Thyroid gland (tissue), 4 donors: ENCODE measurements at regions not wholly inside any gene's neighbourhood (a gene's known extent, or its start where the extent isn't known, plus 50 kb on each side); places are given as distances from the start of the nearest gene placed in this dataset.

Source experiments
- POLR2A ChIP-seq, 2 donors: fragments of 450-650 bp; IDR thresholded peaks; one replicate each; pipeline ENCODE4 v1.6.1; 2017; ENCODE audit warnings: antibody characterized with exemption in 2 of 2, mild to moderate bottlenecking in 2 of 2, moderate library complexity in 1 of 2
- TF ChIP-seq, protein P1 (sequence below), 6 experiments: fragments of 200-600 bp in 3 of 6; fragments of 450-650 bp in 3 of 6; sonication (generic) in 3 of 6; IDR thresholded peaks; one replicate each; pipeline ENCODE4 v1.5.1; 2016 to 2019; ENCODE audit warnings: antibody characterized with exemption in 6 of 6, mild to moderate bottlenecking in 2 of 6, inconsistent platforms in 1 of 6, moderate library complexity in 1 of 6

- TF ChIP-seq, protein P1, sequence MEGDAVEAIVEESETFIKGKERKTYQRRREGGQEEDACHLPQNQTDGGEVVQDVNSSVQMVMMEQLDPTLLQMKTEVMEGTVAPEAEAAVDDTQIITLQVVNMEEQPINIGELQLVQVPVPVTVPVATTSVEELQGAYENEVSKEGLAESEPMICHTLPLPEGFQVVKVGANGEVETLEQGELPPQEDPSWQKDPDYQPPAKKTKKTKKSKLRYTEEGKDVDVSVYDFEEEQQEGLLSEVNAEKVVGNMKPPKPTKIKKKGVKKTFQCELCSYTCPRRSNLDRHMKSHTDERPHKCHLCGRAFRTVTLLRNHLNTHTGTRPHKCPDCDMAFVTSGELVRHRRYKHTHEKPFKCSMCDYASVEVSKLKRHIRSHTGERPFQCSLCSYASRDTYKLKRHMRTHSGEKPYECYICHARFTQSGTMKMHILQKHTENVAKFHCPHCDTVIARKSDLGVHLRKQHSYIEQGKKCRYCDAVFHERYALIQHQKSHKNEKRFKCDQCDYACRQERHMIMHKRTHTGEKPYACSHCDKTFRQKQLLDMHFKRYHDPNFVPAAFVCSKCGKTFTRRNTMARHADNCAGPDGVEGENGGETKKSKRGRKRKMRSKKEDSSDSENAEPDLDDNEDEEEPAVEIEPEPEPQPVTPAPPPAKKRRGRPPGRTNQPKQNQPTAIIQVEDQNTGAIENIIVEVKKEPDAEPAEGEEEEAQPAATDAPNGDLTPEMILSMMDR (IDR thresholded peaks at IDR 0.05) = no peak
- TF ChIP-seq POLR2A (IDR thresholded peaks at IDR 0.05) = no peak
These were observed 141.7 kb upstream of the SYT6 start for GRCh38 chr1:114295321-114295720.
